Transverse colon (tissue), 4 donors: ENCODE measurements at regions not wholly inside any gene's neighbourhood (a gene's known extent, or its start where the extent isn't known, plus 50 kb on each side); places are given as distances from the start of the nearest gene placed in this dataset.

Source experiments
- DNase-seq: peaks from one replicate; pipeline ENCODE4 v3.0.0-alpha.2; 2019
- H3K27ac ChIP-seq, 4 donors: fragments of 200-600 bp; sonication (generic); 2 replicates each; pipeline ENCODE4 v1.5.1; 2016 to 2018; ENCODE audit warnings: inconsistent platforms in 4 of 4
- H3K27me3 ChIP-seq: fragments of 200-600 bp; sonication (generic); 2 replicates; pipeline ENCODE4 v1.5.1; 2017; ENCODE audit warnings: inconsistent platforms
- H3K36me3 ChIP-seq, 4 donors: fragments of 200-600 bp; sonication (generic); 2 replicates each; pipeline ENCODE4 v1.5.1; 2017 to 2019; ENCODE audit warnings: inconsistent platforms in 4 of 4
- H3K4me1 ChIP-seq, 4 donors: fragments of 200-600 bp; sonication (generic); 2 replicates each; pipeline ENCODE4 v1.5.1; 2017 to 2020; ENCODE audit warnings: inconsistent platforms in 4 of 4
- H3K4me3 ChIP-seq, 4 donors: fragments of 200-600 bp; sonication (generic); 1 replicate in 1 of 4; 2 replicates in 3 of 4; pipeline versions ENCODE4 v1.5.1 to v1.6.1; 2017 to 2019; ENCODE audit warnings: inconsistent platforms in 4 of 4
- H3K9me3 ChIP-seq, 2 donors: fragments of 200-600 bp; sonication (generic); 2 replicates each; pipeline ENCODE4 v1.5.1; 2017 to 2019; ENCODE audit warnings: inconsistent platforms in 2 of 2
- CTCF ChIP-seq, 5 experiments: fragments of 200-600 bp in 3 of 5; fragments of 450-650 bp in 2 of 5; sonication (generic) in 3 of 5; IDR thresholded peaks; 1 replicate in 2 of 5; 2 replicates in 3 of 5; pipeline ENCODE4 v1.5.1; 2016 to 2017; ENCODE audit warnings: antibody characterized with exemption in 5 of 5, inconsistent platforms in 3 of 5, mild to moderate bottlenecking in 2 of 5, moderate library complexity in 1 of 5
- EP300 ChIP-seq: sonication (generic); formaldehyde crosslinking; IDR thresholded peaks from one replicate; pipeline ENCODE4 v1.6.1; 2017; ENCODE audit warnings: antibody characterized with exemption, low read depth
- POLR2A ChIP-seq: fragments of 450-650 bp; IDR thresholded peaks from one replicate; pipeline ENCODE4 v1.6.1; 2016; ENCODE audit warnings: antibody characterized with exemption, mild to moderate bottlenecking, moderate library complexity
- POLR2AphosphoS5 ChIP-seq, 3 donors: sonication (generic); formaldehyde crosslinking; IDR thresholded peaks; one replicate each; pipeline ENCODE4 v1.6.1; 2016; ENCODE audit warnings: antibody characterized with exemption in 3 of 3
- WGBS, 2 donors: methylation state at CpG; one replicate each; pipeline ENCODE4 v1.1.5; 2018; ENCODE audit warnings: low coverage in 1 of 2; 5-methylcytosine and 5-hydroxymethylcytosine counted together
- in situ Hi-C, 4 donors: fragments of 200-750 bp; cut with MboI; loops; one replicate each; pipeline versions ENCODE4 v1.15.0 to v1.15.1; 2017; ENCODE audit warnings: low sequenced_read_pairs in 3 of 4, low pct_ligation_motif_present in 1 of 4, low pct_unique_long_range_greater_than_20kb in 1 of 4
- intact Hi-C: fragments of 100-400 bp; cut with DNase I; formaldehyde crosslinking; loops from one replicate; pipeline ENCODE4 v1.15.1; 2023; ENCODE audit warnings: low total_unique reads

- intact Hi-C loops, result no loop called here
- Histone ChIP-seq H3K36me3 (no peaks in the 10 kb centered on the region), H3K4me1 (no peaks in the 10 kb centered on the region), H3K27ac (no peak overlapping the region), H3K4me3 (no peak overlapping the region), H3K27me3 (no peaks in the 10 kb centered on the region), H3K9me3 (no peaks in the 10 kb centered on the region)
- DNase-seq, result no peak
- WGBS, 2 donors, result 78 to 81% methylated on average over 5 to 7 of the region's 7 CpGs
- TF ChIP-seq POLR2AphosphoS5 (IDR thresholded peaks at IDR 0.05), result no peak
- in situ Hi-C loops, result no loop called here
Measured at GRCh38 chr2:12089496-12089895, 343.1 kb downstream of the LPIN1 start.

- intact Hi-C loops, result no loop called here
Measured at GRCh38 chr2:12090072-12090471, 343.6 kb downstream of the LPIN1 start.

GRCh38 chr2:12090590-12090989 lies 344.2 kb downstream of the LPIN1 start:
- in situ Hi-C loops, result no loop called here
- intact Hi-C loops, result no loop called here
- no peaks in the 10 kb centered on the region for H3K9me3 ChIP-seq
- no peak for TF ChIP-seq POLR2AphosphoS5 (IDR thresholded peaks at IDR 0.05)
- TF ChIP-seq POLR2A, result no peak
- TF ChIP-seq CTCF (IDR thresholded peaks at IDR 0.05), result no peak
- no peak for TF ChIP-seq EP300
- no peaks in the 10 kb centered on the region for H3K4me1 ChIP-seq
- no peak for DNase-seq
- no peaks in the 10 kb centered on the region for H3K27me3 ChIP-seq
- no peak overlapping the region for H3K4me3 ChIP-seq
- H3K36me3 ChIP-seq, result no peaks in the 10 kb centered on the region
- 74 to 94% methylated on average over 2 to 3 of the region's 3 CpGs for WGBS, 2 donors
- no peak overlapping the region for H3K27ac ChIP-seq

More at GRCh38 chr2:12090072-12090471, 343.6 kb downstream of the LPIN1 start:
- Histone ChIP-seq H3K4me3 (no peak overlapping the region), H3K4me1 (no peaks in the 10 kb centered on the region), H3K27ac (no peak overlapping the region), H3K36me3 (no peaks in the 10 kb centered on the region), H3K9me3 (no peaks in the 10 kb centered on the region), H3K27me3 (no peaks in the 10 kb centered on the region)
- DNase-seq, result no peak
- in situ Hi-C loops, result no loop called here
- WGBS, 2 donors, result 90 to 92% methylated on average over 3 of the region's 3 CpGs
- no peak for TF ChIP-seq EP300
- TF ChIP-seq CTCF (IDR thresholded peaks at IDR 0.05), result no peak
- no peak for TF ChIP-seq POLR2AphosphoS5 (IDR thresholded peaks at IDR 0.05)
- TF ChIP-seq POLR2A, result no peak

- WGBS, 2 donors, result 78 to 82% methylated on average over 4 of the region's 4 CpGs
- H3K27ac ChIP-seq, result no peak overlapping the region
- H3K4me3 ChIP-seq, result no peak overlapping the region
- in situ Hi-C loops (no loop called here), intact Hi-C loops (no loop called here)
- no peaks in the 10 kb centered on the region for H3K9me3 ChIP-seq
- TF ChIP-seq EP300 (no peak), POLR2AphosphoS5 (IDR thresholded peaks at IDR 0.05) (no peak), POLR2A (no peak), CTCF (IDR thresholded peaks at IDR 0.05) (no peak)
- no peaks in the 10 kb centered on the region for H3K27me3 ChIP-seq
- H3K36me3 ChIP-seq, result no peaks in the 10 kb centered on the region
- DNase-seq, result no peak
- no peaks in the 10 kb centered on the region for H3K4me1 ChIP-seq
Measured at GRCh38 chr2:12091201-12091806, 344.9 kb downstream of the LPIN1 start.

GRCh38 chr2:12094134-12094533 lies 347.7 kb downstream of the LPIN1 start:
- in situ Hi-C loops, result no loop called here
- WGBS, 2 donors, result 97% methylated on average over 3 of the region's 3 CpGs; no CpG with 5 or more reads in 1 of the 2 donors

More at GRCh38 chr2:12094134-12094533, 347.7 kb downstream of the LPIN1 start:
- intact Hi-C loops, result loop anchor here (2.0 kb wide), 1 partner anchor 27 kb away; no protein-coding TSS in a partner anchor
- DNase-seq, result no peak
- Histone ChIP-seq H3K36me3 (no peaks in the 10 kb centered on the region), H3K27ac (no peak overlapping the region), H3K4me1 (no peaks in the 10 kb centered on the region), H3K4me3 (no peak overlapping the region), H3K27me3 (no peaks in the 10 kb centered on the region), H3K9me3 (no peaks in the 10 kb centered on the region)
- TF ChIP-seq POLR2AphosphoS5 (IDR thresholded peaks at IDR 0.05) (no peak), POLR2A (no peak), EP300 (no peak), CTCF (IDR thresholded peaks at IDR 0.05) (no peak)
